Pancreas (tissue), 10 donors: ENCODE measurements at regions not wholly inside any gene's neighbourhood (a gene's known extent, or its start where the extent isn't known, plus 50 kb on each side); places are given as distances from the start of the nearest gene placed in this dataset.
"Not testable (repeated sequence)": the region's sequence is repeated elsewhere in the genome, so short reads cannot be mapped to it uniquely, and the experiment has no call there.

Experiments used
- ATAC-seq, 4 donors: fragments of 200-7000 bp; cut with Tn5 transposase; one replicate each; pipeline versions ENCODE4 v1.8.0 to v1.9.1; 2020; ENCODE audit warnings: mild to moderate bottlenecking in 4 of 4, moderate library complexity in 4 of 4
- DNase-seq, 6 donors: peaks; one replicate each; pipeline ENCODE4 v3.0.0-alpha.2; 2020
- FAIRE-seq: peaks from 2 replicates; lab custom pipeline; 2012; peaks lifted over from hg19 to GRCh38; lab: Jason Lieb, UNC
- H3K27ac ChIP-seq, 4 donors: fragments of 200-600 bp; sonication (generic); 1 replicate in 3 of 4; 2 replicates in 1 of 4; pipeline versions ENCODE4 v1.5.0 to v1.8.0; 2020
- H3K27me3 ChIP-seq, 4 donors: fragments of 200-600 bp; one replicate each; pipeline ENCODE4 v1.8.0; 2021
- H3K36me3 ChIP-seq, 3 donors: fragments of 200-600 bp; sonication (generic) in 1 of 3; one replicate each; pipeline versions ENCODE4 v1.5.0 to v1.8.0; 2020 to 2021
- H3K4me1 ChIP-seq, 3 donors: fragments of 200-600 bp; one replicate each; pipeline ENCODE4 v1.8.0; 2021
- H3K4me3 ChIP-seq, 4 donors: fragments of 200-600 bp; sonication (generic) in 2 of 4; one replicate each; pipeline versions ENCODE4 v1.5.0 to v1.8.0; 2020 to 2021
- H3K9me3 ChIP-seq, 4 donors: fragments of 200-600 bp; one replicate each; pipeline ENCODE4 v1.8.0; 2021
- WGBS, 2 donors: extraction: QIAGEN DNeasy Blood & Tissue Kit; methylation state at CpG; one replicate each; pipeline ENCODE4 v1.1.7; 2013; 5-methylcytosine and 5-hydroxymethylcytosine counted together
- intact Hi-C, 3 donors: fragments of 100-400 bp; cut with DNase I; formaldehyde crosslinking; loops; one replicate each; pipeline versions ENCODE4 v1.11.1 to v1.14.2; 2022
- TF ChIP-seq, protein P1 (sequence below), 4 donors: fragments of 200-600 bp; sonication (generic) in 3 of 4; IDR thresholded peaks; one replicate each; pipeline versions ENCODE4 v1.5.0 to v1.8.0; 2021; ENCODE audit warnings: antibody characterized with exemption in 4 of 4
- donor health status: healthy with polysubstance abuse.
- donor health status: DM: no; HTN: no; CAD: no; lungs with moderate emphysema.
- donor health status: DM: no; HTN: no; CAD: no.
- donor health status: control.
- donor health status: control.
- donor health status: Bipolar disorder and iron deficiency.
- donor health status: DM: yes; HTN: yes; CAD: no.
- donor health status: DM: no; HTN: no; CAD: no.
- donor health status: DM: no; HTN: no; CAD: no.
- donor health status: DM: yes; HTN: yes; CAD: no.

DNA sequence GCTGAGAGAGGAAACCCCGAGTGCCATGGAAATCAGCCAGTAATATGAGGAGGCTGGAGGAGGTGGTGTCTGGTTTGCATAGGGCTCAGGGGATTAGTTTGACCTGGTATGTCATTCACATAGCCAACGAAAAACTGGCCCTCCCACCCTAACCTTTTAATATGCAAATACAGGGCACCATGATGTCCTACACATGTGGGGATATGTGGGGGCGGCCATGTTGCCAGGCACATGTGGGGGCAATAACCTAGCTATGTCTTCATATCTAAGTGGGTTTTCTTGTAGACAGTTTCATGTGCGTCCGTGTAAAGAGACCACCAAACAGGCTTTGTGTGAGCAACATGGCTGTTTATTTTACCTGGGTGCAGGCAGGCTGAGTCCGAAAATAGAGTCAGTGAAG is 110.1 kb downstream of the MOBP start:
- no peak overlapping the region for H3K4me3 ChIP-seq
- WGBS, 2 donors: 66 to 82% methylated on average over 6 of the region's 6 CpGs
- intact Hi-C loops: no loop called here
- no peaks in the 10 kb centered on the region for H3K4me1 ChIP-seq
- H3K27ac ChIP-seq: no peak overlapping the region
- no peak for ATAC-seq
- H3K36me3 ChIP-seq: no peaks in the 10 kb centered on the region
- FAIRE-seq: no peak
- DNase-seq: no peak
- TF ChIP-seq, protein P1, sequence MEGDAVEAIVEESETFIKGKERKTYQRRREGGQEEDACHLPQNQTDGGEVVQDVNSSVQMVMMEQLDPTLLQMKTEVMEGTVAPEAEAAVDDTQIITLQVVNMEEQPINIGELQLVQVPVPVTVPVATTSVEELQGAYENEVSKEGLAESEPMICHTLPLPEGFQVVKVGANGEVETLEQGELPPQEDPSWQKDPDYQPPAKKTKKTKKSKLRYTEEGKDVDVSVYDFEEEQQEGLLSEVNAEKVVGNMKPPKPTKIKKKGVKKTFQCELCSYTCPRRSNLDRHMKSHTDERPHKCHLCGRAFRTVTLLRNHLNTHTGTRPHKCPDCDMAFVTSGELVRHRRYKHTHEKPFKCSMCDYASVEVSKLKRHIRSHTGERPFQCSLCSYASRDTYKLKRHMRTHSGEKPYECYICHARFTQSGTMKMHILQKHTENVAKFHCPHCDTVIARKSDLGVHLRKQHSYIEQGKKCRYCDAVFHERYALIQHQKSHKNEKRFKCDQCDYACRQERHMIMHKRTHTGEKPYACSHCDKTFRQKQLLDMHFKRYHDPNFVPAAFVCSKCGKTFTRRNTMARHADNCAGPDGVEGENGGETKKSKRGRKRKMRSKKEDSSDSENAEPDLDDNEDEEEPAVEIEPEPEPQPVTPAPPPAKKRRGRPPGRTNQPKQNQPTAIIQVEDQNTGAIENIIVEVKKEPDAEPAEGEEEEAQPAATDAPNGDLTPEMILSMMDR (IDR thresholded peaks at IDR 0.05): no peak
- no peaks in the 10 kb centered on the region for H3K27me3 ChIP-seq
- H3K9me3 ChIP-seq: no peaks in the 10 kb centered on the region

DNA sequence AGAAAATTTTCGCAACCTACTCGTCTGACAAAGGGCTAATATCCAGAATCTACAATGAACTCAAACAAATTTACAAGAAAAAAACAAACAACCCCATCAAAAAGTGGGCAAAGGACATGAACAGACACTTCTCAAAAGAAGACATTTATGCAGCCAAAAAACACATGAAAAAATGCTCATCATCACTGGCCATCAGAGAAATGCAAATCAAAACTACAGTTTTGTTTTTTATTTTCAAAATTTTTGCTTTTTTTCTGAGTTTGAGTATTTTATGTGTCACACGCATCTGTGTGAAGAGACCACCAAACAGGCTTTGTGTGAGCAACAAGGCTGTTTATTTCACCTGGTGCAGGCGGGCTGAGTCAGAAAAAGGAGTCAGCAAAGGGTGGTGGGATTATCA is 118.7 kb downstream of the MOBP start:
- H3K27me3 ChIP-seq, ATAC-seq, H3K36me3 ChIP-seq, H3K4me3 ChIP-seq, FAIRE-seq, H3K9me3 ChIP-seq, H3K27ac ChIP-seq, H3K4me1 ChIP-seq, intact Hi-C loops, DNase-seq: not testable (repeated sequence)
- 81 to 93% methylated on average over 2 of the region's 4 CpGs for WGBS, 2 donors

DNA sequence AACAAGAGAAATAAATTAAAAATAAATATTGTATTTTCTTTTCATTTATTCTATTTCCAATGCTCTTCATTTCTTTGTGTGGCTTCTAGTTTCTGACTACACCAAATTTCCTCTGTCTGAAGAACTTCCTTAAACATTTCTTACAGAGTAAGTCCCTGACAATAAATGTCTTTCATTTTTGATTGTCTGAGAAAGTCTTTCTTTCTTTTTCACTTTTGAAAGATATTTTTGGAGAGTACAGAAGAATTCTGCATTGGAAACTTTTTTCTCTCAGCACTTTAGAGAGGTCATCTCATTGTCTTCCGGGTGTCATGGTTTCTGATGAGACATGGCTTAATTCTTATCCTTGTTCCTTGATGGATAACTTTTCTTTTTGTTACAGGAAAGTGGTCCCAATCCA is 119.6 kb downstream of the MOBP start:
- H3K4me1 ChIP-seq: no peaks in the 10 kb centered on the region
- H3K27me3 ChIP-seq: no peaks in the 10 kb centered on the region
- no peak for FAIRE-seq
- H3K4me3 ChIP-seq: no peak overlapping the region
- no peak overlapping the region for H3K27ac ChIP-seq
- intact Hi-C loops: no loop called here
- no peak for ATAC-seq
- H3K9me3 ChIP-seq: no peaks in the 10 kb centered on the region
- DNase-seq: no peak
- no peaks in the 10 kb centered on the region for H3K36me3 ChIP-seq
- TF ChIP-seq, protein P1 (IDR thresholded peaks at IDR 0.05): no peak
- 81 to 88% methylated on average over 1 of the region's 1 CpG for WGBS, 2 donors

DNA sequence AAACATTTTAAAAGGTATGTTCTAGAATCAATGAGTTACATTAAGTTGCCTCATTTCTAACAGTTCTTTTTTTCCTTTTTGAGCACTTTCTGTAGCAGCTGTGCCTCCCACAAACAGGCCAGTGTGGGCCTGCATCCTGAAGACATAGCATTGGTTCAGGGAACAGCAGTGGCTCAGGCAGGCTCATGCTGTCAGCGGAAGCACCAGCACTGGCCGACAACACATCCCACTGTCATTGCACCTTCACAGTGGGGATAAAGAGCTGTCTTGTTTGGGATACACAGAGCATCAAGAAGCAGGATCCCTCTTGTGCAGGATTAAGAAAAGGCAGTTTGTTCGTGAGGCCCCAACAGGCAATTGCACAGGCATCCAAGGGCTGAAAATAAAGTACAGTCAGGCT is 123.3 kb downstream of the MOBP start:
- H3K4me3 ChIP-seq: no peak overlapping the region
- FAIRE-seq: no peak
- intact Hi-C loops: no loop called here
- no peaks in the 10 kb centered on the region for H3K4me1 ChIP-seq
- no peaks in the 10 kb centered on the region for H3K9me3 ChIP-seq
- TF ChIP-seq, protein P1 (IDR thresholded peaks at IDR 0.05): no peak
- no peak for ATAC-seq
- H3K27ac ChIP-seq: no peak overlapping the region
- H3K27me3 ChIP-seq: no peaks in the 10 kb centered on the region
- 83 to 89% methylated on average over 3 of the region's 3 CpGs for WGBS, 2 donors
- DNase-seq: no peak
- H3K36me3 ChIP-seq: no peaks in the 10 kb centered on the region

DNA sequence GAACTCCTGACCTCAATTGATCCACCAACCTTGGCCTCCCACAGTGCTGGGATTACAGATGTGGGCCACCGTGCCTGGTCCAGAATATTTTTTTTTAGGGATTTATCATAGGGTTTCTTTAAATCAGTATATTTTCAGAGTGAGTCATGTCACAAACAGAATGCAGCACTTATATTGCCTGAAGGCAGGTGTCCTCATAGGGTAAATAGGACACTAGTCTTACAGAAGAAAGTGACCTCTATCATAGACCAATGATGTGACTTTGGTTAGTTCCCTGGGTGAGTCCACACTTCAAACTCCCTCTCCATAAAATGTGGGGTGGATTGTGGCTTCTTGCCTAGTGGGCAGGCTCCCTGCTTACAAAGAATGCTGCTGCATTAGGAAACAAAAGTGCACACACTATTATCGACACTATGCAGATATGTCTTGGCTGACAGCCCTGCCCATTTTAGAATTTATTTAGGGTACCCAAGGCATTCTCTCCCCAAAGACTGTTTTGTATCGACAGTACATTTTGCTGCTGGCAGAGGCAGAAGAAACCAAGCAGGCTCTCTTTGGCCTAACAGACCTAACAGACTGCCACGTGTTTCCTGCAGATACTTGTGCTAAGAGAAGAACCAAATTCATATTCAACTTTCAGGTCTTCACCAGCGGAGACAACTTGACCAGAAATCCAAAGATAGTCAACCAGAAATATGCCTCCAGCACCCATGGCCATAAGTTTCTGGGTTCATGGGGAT is 125.0 kb downstream of the MOBP start:
- H3K27me3 ChIP-seq: no peaks in the 10 kb centered on the region
- H3K9me3 ChIP-seq: no peaks in the 10 kb centered on the region
- FAIRE-seq: no peak
- intact Hi-C loops: no loop called here
- H3K27ac ChIP-seq: no peak overlapping the region
- no peak for ATAC-seq
- no peak overlapping the region for H3K4me3 ChIP-seq
- DNase-seq: no peak
- TF ChIP-seq, protein P1 (IDR thresholded peaks at IDR 0.05): no peak
- no peaks in the 10 kb centered on the region for H3K36me3 ChIP-seq
- no peaks in the 10 kb centered on the region for H3K4me1 ChIP-seq
- 70 to 75% methylated on average over 5 of the region's 5 CpGs for WGBS, 2 donors
